Esophagus (tissue), 2 donors: ENCODE measurements at regions not wholly inside any gene's neighbourhood (a gene's known extent, or its start where the extent isn't known, plus 50 kb on each side); places are given as distances from the start of the nearest gene placed in this dataset.

ENCODE experiments used
- H3K27ac ChIP-seq, 2 donors: one replicate each; pipeline ENCODE4 v1.5.1; 2013; ENCODE audit warnings: low read depth in 2 of 2, mild to moderate bottlenecking in 2 of 2, inconsistent platforms in 1 of 2, low read length in 1 of 2, moderate library complexity in 1 of 2
- H3K27me3 ChIP-seq, 2 donors: one replicate each; pipeline ENCODE4 v1.6.1; 2013; ENCODE audit warnings: low read length in 2 of 2, control low read depth in 1 of 2, mild to moderate bottlenecking in 1 of 2; ENCODE audit not compliant: insufficient read depth in 2 of 2, control insufficient read depth in 1 of 2
- H3K36me3 ChIP-seq, 2 donors: one replicate each; pipeline ENCODE4 v1.6.1; 2013; ENCODE audit warnings: low read length in 1 of 2; ENCODE audit not compliant: control insufficient read depth in 2 of 2, insufficient read depth in 2 of 2
- H3K4me1 ChIP-seq, 2 donors: one replicate each; pipeline ENCODE4 v1.6.1; 2013; ENCODE audit warnings: low read length in 1 of 2; ENCODE audit not compliant: control insufficient read depth in 2 of 2, insufficient read depth in 2 of 2
- H3K4me3 ChIP-seq, 2 donors: one replicate each; pipeline ENCODE4 v1.5.1; 2013; ENCODE audit warnings: low read length in 2 of 2, mild to moderate bottlenecking in 2 of 2, low read depth in 1 of 2, moderate library complexity in 1 of 2
- H3K9me3 ChIP-seq, 2 donors: one replicate each; pipeline ENCODE4 v1.6.1; 2013; ENCODE audit warnings: mild to moderate bottlenecking in 2 of 2, low read depth in 1 of 2, low read length in 1 of 2, moderate library complexity in 1 of 2; ENCODE audit not compliant: control insufficient read depth in 2 of 2, insufficient read depth in 1 of 2
- WGBS, 2 donors: extraction: QIAGEN DNeasy Blood & Tissue Kit; methylation state at CpG; one replicate each; pipeline ENCODE4 v1.1.7; 2013; 5-methylcytosine and 5-hydroxymethylcytosine counted together
- donor health status: healthy with polysubstance abuse.
- donor health status: Bipolar disorder and iron deficiency.

- Histone ChIP-seq H3K36me3 (no peaks in the 10 kb centered on the region), H3K4me3 (no peak overlapping the region), H3K27me3 (no peaks in the 10 kb centered on the region), H3K4me1 (no peaks in the 10 kb centered on the region), H3K27ac (no peak overlapping the region), H3K9me3 (peaks cover 0 to 2% of the 10 kb centered on the region in 2 donors)
- WGBS, 2 donors: 30 to 31% methylated on average over 3 of the region's 3 CpGs
These were observed 165.9 kb upstream of the CCDC150 start for GRCh38 chr2:196473617-196474016.

DNA sequence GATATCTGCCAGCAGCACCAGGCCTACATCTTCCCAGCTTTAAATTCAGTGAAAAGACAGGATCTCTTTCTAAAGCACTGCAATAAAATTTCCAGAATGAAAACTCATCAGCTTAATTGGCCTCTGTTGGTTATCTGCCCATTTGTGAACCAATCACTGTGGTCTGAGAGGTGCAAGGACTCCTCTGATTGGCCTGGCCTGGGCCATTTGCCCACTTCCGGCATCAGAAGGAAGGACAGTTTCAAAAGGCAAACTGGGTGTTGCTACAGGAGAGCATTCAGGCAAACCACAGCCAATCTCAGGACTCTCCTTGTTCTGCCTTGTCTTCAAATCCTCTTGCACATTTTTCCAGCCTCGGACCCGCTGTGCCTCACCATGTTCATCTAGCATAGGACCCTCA is 163.9 kb upstream of the CCDC150 start:
- WGBS, 2 donors: 87 to 91% methylated on average over 3 of the region's 3 CpGs
- no peaks in the 10 kb centered on the region for H3K4me1 ChIP-seq

GRCh38 chr2:196478588-196478987 is 160.9 kb upstream of the CCDC150 start:
- no peaks in the 10 kb centered on the region for H3K27me3 ChIP-seq
- no peak overlapping the region for H3K4me3 ChIP-seq
- H3K9me3 ChIP-seq: peaks cover 0 to 2% of the 10 kb centered on the region in 2 donors
- WGBS, 2 donors: 94 to 96% methylated on average over 2 of the region's 2 CpGs
- H3K4me1 ChIP-seq: peaks cover 0 to 6% of the 10 kb centered on the region in 2 donors
- H3K36me3 ChIP-seq: no peaks in the 10 kb centered on the region
- no peak overlapping the region for H3K27ac ChIP-seq

More for the DNA sequence above, 163.9 kb upstream of the CCDC150 start:
- no peak overlapping the region for H3K4me3 ChIP-seq
- H3K36me3 ChIP-seq: no peaks in the 10 kb centered on the region
- H3K27ac ChIP-seq: no peak overlapping the region
- peaks cover 0 to 2% of the 10 kb centered on the region in 2 donors for H3K9me3 ChIP-seq
- no peaks in the 10 kb centered on the region for H3K27me3 ChIP-seq

DNA sequence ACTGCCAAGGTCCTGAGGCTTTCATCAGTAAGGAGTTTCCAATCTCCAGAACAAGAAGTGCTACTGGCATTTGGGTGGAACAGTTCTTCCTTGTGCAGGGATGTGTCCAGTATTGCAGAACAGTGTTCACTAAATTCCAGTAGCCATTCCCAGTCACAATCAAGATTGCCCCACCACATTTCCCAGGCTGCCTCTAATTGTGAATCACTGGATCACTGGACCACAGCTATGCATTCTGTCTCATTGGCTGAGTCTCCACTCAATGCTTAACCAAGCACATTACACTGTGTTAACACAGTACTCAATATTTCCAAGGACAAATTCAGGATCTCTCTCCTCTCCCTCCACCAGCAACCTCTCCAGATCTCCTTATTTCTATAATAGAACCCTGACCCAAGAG is 160.2 kb upstream of the CCDC150 start:
- peaks cover 0 to 6% of the 10 kb centered on the region in 2 donors for H3K4me1 ChIP-seq
- H3K4me3 ChIP-seq: no peak overlapping the region
- no peak overlapping the region for H3K27ac ChIP-seq
- no peaks in the 10 kb centered on the region for H3K27me3 ChIP-seq
- peaks cover 0 to 2% of the 10 kb centered on the region in 2 donors for H3K9me3 ChIP-seq
- no peaks in the 10 kb centered on the region for H3K36me3 ChIP-seq

- H3K27me3 ChIP-seq: no peaks in the 10 kb centered on the region
- H3K27ac ChIP-seq: no peak overlapping the region
- peaks cover 0 to 6% of the 10 kb centered on the region in 2 donors for H3K4me1 ChIP-seq
- 95% methylated on average over 2 of the region's 2 CpGs for WGBS, 2 donors
- no peaks in the 10 kb centered on the region for H3K9me3 ChIP-seq
- no peak overlapping the region for H3K4me3 ChIP-seq
- no peaks in the 10 kb centered on the region for H3K36me3 ChIP-seq
These were observed 158.7 kb upstream of the CCDC150 start for GRCh38 chr2:196480653-196481323.

- WGBS, 2 donors: 34 to 54% methylated on average over 3 of the region's 3 CpGs
- H3K27ac ChIP-seq: no peak overlapping the region
- H3K36me3 ChIP-seq: no peaks in the 10 kb centered on the region
- H3K4me1 ChIP-seq: peaks cover 0 to 6% of the 10 kb centered on the region in 2 donors
- no peaks in the 10 kb centered on the region for H3K9me3 ChIP-seq
- no peaks in the 10 kb centered on the region for H3K27me3 ChIP-seq
- no peak overlapping the region for H3K4me3 ChIP-seq
These were observed 158.2 kb upstream of the CCDC150 start for GRCh38 chr2:196481324-196481697.

DNA sequence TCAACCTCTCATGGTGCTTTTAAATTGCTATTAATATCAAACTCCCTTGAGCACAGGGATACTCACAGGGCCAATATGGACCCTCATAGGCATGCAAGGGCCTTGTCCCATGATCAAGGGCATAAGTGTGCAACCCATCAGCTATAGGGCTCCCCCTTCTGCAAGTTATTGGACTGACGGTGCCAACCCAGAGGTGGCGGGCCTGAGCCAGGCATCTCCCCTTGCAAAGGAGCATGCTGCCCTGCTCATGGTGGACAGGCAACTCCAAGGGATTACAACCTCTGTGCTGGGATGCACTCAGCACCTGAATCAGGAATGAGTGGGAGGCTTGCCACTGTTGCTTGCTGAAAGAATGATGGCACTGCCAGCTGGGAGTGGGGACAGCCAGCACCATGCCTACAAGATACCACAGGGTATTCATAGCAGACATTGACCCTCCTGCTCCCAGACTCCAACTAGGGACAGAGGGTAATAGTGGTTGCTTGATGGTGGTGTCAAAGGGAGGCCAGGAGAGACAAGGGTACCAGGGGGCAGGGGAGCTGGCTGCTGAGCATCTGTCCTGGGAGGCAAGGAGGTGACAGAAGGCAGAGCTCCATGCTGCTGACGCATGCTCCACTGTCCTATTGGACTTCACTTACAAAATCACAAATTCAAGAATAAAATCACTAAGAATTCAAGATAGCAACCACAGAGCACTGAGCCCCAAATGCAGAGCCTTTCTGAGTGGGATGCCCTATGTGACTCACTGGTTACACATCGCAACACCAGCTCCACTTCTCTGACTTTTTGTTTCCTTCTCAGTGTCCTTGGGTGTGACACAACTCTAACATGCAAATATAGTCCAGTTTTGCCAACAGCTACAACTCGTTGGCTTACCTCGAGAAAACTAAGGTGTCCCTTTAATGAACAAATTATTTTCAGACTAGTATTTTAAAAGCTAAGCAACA is 157.1 kb upstream of the CCDC150 start:
- Histone ChIP-seq H3K4me3 (no peak overlapping the region), H3K27ac (no peak overlapping the region), H3K9me3 (no peaks in the 10 kb centered on the region), H3K27me3 (no peaks in the 10 kb centered on the region), H3K36me3 (no peaks in the 10 kb centered on the region), H3K4me1 (peaks cover 0 to 6% of the 10 kb centered on the region in 2 donors)
- WGBS, 2 donors: 79 to 82% methylated on average over 6 of the region's 6 CpGs

DNA sequence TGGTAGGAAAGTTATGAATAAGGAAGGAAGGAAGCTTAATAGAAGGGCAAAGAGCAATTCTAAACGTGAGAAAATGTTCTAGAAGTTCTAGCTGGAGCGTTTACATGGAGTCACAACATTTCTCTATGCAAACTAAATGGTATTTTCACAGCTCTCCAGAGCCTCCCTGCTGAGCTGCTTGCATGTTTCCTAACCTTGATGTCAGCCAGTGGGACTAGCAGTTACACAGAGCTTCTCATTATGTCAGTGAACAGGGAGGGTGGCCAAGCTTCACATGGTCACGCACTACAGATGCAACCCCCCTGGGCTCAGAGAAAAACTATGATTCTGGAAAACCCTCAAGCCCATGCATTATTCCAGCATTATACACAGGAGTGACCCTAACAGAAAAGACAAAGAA is 153.4 kb upstream of the CCDC150 start:
- Histone ChIP-seq H3K9me3 (no peaks in the 10 kb centered on the region), H3K4me3 (no peak overlapping the region), H3K27ac (no peak overlapping the region), H3K27me3 (no peaks in the 10 kb centered on the region), H3K4me1 (peaks cover 0 to 6% of the 10 kb centered on the region in 2 donors), H3K36me3 (no peaks in the 10 kb centered on the region)
- 68 to 79% methylated on average over 3 of the region's 3 CpGs for WGBS, 2 donors

- WGBS, 2 donors: 72 to 77% methylated on average over 3 of the region's 3 CpGs
These were observed 152.1 kb upstream of the CCDC150 start for GRCh38 chr2:196487417-196487816.

More at GRCh38 chr2:196487417-196487816, 152.1 kb upstream of the CCDC150 start:
- H3K27me3 ChIP-seq: no peaks in the 10 kb centered on the region
- H3K9me3 ChIP-seq: no peaks in the 10 kb centered on the region
- no peak overlapping the region for H3K4me3 ChIP-seq
- H3K4me1 ChIP-seq: peaks cover 0 to 2% of the 10 kb centered on the region in 2 donors
- no peaks in the 10 kb centered on the region for H3K36me3 ChIP-seq
- H3K27ac ChIP-seq: no peak overlapping the region
